ENCODE measurements at regions not wholly inside any gene's neighbourhood (a gene's known extent, or its start where the extent isn't known, plus 50 kb on each side); places are given as distances from the start of the nearest gene placed in this dataset.

GRCh38 chr4:23166407-23166806, 473.7 kb downstream of the GBA3 start:
- TF ChIP-seq TFAP4 (IDR thresholded peaks at IDR 0.05; ENCODE audit: borderline replicate concordance, low read depth) (no peak), ZNF343 (CRISPR knock-in tag; IDR thresholded peaks at IDR 0.05) (no peak), CTCF (CRISPR knock-in tag; IDR thresholded peaks at IDR 0.05) (no peak), SNRNP70 (IDR thresholded peaks at IDR 0.05; ENCODE audit: low read depth, low read length) (no peak)

Data from HepG2 (cell line).